ENCODE measurements at regions not wholly inside any gene's neighbourhood (a gene's known extent, or its start where the extent isn't known, plus 50 kb on each side); places are given as distances from the start of the nearest gene placed in this dataset.

DNA sequence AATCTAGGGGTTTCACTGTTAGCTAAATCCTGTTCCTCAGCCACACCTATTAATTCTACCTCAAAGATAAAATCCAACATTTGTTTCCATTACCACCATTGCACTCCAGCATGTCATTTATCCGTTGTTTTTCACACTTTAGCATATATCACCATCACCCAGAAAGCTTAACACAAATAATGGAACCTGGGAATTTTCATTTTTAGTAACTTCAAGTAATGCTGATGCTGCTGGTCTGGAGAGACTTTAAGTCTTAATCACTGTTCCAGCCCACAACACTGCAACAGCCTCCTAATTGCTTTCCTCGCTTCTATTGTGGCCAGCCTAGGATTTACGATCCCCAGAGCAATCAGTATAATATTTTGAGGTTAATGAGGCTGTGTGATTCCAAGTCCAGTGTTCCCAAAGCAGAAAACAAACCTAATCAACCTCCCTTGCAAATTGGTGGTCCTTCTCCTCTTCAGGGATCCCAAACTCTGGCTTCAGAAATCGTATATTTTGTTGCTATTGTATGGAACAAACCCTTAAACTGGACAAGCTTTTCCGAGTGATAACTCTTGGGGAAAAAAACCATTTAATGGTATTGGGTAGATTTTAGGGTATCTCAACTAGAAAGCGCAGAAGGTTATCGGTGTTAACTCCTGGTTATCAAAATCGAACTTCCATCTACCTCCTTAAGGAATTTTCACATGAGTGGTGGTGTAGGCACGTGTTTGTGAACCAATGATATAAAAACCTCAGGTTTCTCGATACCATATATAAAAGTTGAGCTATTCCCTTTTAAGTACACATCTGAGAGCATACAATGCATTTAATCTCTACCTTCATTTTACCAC lies 50.0 kb upstream of the BOLA1 start:
- POLR2A ChIA-PET: interaction anchor here (1.4 kb wide), 1 partner anchor 38 kb away, joined by 5 read pairs; a partner anchor contains a TSS
- intact Hi-C loops (cut with micrococcal nuclease): no loop called here
- H4K20me1 ChIP-seq (replicated peaks; ENCODE audit: control insufficient read depth, extremely low read depth, insufficient read depth, low read length): no peaks in the 10 kb centered on the region

More for the DNA sequence above, 50.0 kb upstream of the BOLA1 start:
- H3K9me3 ChIP-seq (replicated peaks; ENCODE audit: control insufficient read depth, insufficient read depth, low read length): no peaks in the 10 kb centered on the region
- peak overlapping the region; percentile 81 for H3K9ac ChIP-seq (replicated peaks; ENCODE audit: extremely low read depth, insufficient read depth, low read length)
- no peak for TF ChIP-seq MAX (IDR thresholded peaks at IDR 0.05; ENCODE audit: insufficient read depth, insufficient read length)
- no peak for TF ChIP-seq EZH2 (IDR thresholded peaks at IDR 0.05; ENCODE audit: borderline replicate concordance, low read depth, low read length, severe bottlenecking)
- no peaks in the 10 kb centered on the region for H3K36me3 ChIP-seq (ENCODE audit: control insufficient read depth in 2 of 2, extremely low read depth in 1 of 2, insufficient read depth in 2 of 2, low read length in 2 of 2)
- DNase-seq (ENCODE audit: low read depth, low spot score) (no peak), FAIRE-seq (no peak)
- peaks cover 10% of the 10 kb centered on the region for H3K79me2 ChIP-seq (ENCODE audit: control insufficient read depth, insufficient read depth, low read length)
- H3K27me3 ChIP-seq (ENCODE audit: control insufficient read depth in 2 of 2, insufficient read depth in 2 of 2, low read length in 2 of 2): no peaks in the 10 kb centered on the region
- H2AFZ ChIP-seq (ENCODE audit: low read depth, low read length): peak overlapping the region; percentile 1
- no peaks in the 10 kb centered on the region for H3K9me1 ChIP-seq (replicated peaks; ENCODE audit: control insufficient read depth, extremely low read depth, insufficient read depth, low read length)
- peak overlapping the region; percentile 98 for H3K4me2 ChIP-seq (ENCODE audit: insufficient read depth, low read length)
- dilution Hi-C loops (cut with MboI; ENCODE audit: extremely low pct_ligation_motif_present, low sequenced_read_pairs): no loop called here
- peak overlapping the region in 2 of 3 experiments; percentile 47 to 79 for H3K4me3 ChIP-seq (replicated peaks in 1 of 3; ENCODE audit: insufficient read depth in 1 of 3, low read depth in 1 of 3, low read length in 3 of 3)
- no TSS peak for BruUV-seq (replicated peaks)
- CTCF ChIA-PET: interaction anchor here (1.1 to 1.5 kb wide), 3 partner anchors 38 to 338 kb away, joined by 3 to 4 read pairs (median 3); a partner anchor contains a TSS
- H3K4me1 ChIP-seq (ENCODE audit: control insufficient read depth, extremely low read depth, insufficient read depth, low read length): peaks cover 21% of the 10 kb centered on the region
- peak overlapping the region; percentile 64 for H3K27ac ChIP-seq (ENCODE audit: insufficient read depth, low read depth, low read length)

All from endothelial cell of umbilical vein (primary cell).